Ureter (tissue), 1 donor: ENCODE measurements at regions not wholly inside any gene's neighbourhood (a gene's known extent, or its start where the extent isn't known, plus 50 kb on each side); places are given as distances from the start of the nearest gene placed in this dataset.
"Not testable (repeated sequence)": the region's sequence is repeated elsewhere in the genome, so short reads cannot be mapped to it uniquely, and the experiment has no call there.

Experiments used
- DNase-seq: peaks from one replicate; pipeline ENCODE4 v3.0.0-alpha.2; 2020; ENCODE audit warnings: low spot score
- donor health status: DM: yes; HTN: yes; CAD: no.

- no peak for DNase-seq
Observed at GRCh38 chr12:25684070-25684469, 131.0 kb upstream of the LMNTD1 start.

DNA sequence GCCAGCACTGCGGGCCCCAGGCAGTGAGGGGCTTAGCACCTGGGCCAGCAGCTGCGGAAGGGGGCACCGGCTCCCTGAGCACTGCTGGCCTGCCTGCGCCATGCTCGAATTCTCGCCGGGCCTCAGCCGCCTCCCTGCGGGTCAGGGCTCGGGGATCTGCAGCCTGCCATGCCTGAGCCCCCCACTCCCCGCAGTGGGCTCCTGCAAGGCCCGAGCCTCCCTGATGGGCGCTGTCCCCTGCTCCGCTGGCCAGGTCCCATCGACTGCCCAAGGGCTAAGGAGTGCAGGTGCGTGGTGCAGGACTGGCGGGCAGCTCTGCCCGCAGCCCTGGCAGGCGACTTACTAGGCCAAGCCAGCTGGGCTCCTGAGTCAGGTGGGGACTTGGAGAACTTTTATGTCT is 133.3 kb upstream of the LMNTD1 start:
- no peak for DNase-seq

- DNase-seq: no peak
Observed at GRCh38 chr12:25687226-25687625, 134.1 kb upstream of the LMNTD1 start.

GRCh38 chr12:25688851-25689250 is 135.8 kb upstream of the LMNTD1 start:
- DNase-seq: not testable (repeated sequence)

DNA sequence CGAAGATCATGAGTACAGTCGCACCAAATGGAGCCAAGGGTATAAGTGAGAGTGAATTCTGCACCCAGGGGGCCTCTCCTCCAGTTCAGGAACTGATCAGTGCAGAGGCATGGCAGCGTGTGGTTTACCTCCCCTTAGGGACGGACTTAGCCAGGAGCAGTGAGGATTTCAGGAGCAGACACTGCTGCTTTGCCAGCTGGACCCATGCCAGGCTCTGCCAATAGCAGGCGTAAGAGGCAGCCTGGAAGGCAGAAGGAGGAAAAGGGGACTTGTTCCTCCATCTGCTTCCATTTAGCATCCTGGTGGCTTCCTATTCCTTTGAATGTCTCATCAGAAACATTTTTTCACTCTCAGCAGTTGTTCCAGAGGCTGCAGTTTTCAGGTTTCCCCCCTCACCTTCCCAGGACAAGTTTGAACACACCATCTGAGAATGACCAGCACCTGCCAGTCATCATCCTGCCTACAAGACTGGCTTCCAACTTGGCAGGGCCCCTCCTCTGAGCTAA is 137.0 kb upstream of the LMNTD1 start:
- peak; percentile 46 for DNase-seq

DNA sequence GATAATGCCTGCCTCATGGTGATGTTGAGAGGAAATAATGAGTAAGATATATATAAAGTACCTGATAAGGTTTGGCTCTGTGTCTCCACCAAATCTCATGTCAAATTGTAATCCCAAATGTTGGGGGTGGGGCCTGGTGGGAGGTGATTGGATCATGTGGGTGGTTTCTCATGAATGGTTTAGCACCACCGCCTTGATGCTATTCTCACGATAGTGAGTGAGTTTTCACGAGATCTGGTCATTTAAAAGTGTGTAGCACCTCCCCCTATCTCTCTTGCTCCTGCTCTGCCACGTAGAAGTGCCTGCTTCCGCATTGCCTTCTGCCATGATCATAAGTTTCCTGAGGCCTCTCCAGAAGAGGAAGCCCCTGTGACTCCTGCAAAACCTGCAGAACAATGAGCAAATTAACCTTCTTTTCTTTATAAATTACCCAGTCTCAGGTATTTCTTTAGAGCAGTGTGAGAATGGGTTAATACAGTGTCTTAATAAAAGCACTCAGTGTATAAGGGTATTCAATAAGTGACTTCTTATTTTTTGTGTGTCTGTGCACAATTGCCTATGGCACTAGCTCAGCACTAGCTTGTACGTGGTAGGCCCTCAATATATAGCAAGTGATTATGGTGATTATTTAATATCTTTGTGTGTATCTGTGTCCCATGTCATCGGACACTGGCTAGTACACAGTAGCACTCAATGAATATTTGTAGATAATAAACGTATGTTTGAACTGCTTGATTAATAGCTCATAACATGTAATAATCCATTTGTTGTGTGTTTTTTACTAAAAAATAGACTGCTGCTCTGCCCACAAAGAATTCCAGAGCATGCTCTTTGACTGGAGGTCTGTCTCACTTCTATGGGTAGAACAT is 138.1 kb upstream of the LMNTD1 start:
- DNase-seq: no peak

- DNase-seq: no peak
Observed at GRCh38 chr12:25691865-25692114, 138.7 kb upstream of the LMNTD1 start.

DNA sequence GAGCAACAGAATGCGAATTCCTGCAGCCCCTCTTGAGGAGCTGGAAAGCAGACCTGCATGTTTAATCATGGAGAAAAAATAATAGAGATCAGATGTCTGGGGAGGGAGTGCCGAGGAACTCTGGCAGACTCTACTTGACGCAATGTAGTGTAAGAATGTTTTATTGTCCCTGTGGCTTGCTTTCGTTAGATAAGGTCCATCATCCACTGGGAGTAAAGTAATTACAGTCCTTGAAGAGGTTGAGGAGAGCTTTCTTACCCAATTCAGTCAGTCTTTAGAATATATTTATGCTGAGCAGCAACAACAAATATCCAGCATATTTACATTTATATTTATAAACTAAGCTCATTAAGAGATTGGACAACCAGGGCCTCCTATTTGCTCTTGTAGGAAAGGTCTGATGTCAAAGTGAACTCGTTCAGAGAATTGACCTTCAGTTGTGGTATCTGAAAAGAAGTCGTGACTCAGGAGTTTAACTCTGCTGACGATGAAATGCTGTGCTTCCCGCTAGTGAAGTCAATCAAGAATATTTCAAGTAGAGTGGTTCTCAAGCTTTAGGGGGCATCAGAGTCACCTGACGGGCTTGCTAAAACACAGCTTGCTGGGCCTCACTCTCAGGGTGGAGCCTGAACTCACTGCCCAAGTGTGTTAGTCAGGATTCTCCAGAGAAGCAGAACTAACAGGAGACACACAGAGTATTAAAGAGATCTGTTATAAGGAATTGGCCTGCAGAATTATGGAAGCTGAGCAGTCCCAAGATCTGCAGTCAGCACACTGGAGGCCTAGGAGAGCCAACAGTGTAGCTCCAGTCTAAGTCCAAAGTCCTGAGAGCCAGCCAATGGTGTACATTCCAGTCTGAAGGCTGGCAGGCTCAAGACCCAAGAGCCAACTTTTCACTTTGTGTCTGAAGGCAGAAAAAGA is 139.3 kb upstream of the LMNTD1 start:
- DNase-seq: no peak

- no peak for DNase-seq
Observed at GRCh38 chr12:25694072-25694471, 141.0 kb upstream of the LMNTD1 start.

DNA sequence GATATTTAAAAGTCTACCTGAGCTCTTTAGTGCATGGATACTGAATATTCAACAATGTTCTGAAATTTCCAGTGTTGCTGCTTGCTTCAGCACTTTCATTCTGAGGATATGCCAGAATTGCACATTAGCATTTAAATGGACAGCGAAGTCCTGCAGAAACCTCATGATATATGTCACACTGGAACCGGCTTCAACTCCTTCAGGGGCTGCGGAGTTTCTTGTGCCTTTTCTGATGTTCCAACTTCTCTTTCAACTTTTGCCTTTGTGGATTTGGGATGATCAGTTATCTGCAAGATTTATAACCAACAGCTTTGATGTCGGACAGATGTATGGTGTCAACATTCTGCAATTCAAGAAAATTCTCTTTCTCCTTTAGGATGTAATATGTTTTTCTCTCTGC is 142.5 kb upstream of the LMNTD1 start:
- no peak for DNase-seq

DNA sequence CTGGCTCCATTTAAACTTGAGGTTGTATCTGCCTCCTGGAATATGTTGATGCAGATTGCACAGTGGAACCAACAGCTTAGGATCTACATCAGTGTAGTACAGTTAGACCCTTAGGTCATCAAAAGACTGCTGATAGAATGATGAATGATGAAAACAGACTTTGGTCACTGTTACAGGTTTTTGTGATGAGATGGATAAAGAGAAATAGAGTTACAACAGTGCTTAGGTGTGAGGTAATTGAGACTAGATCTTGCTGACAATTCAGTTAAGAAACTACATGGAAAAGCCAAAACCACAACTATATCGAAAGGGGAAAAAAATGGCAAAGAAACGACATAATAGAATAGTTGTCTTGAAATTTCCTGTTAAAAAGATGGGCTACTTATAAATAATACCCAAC is 145.7 kb upstream of the LMNTD1 start:
- no peak for DNase-seq

DNA sequence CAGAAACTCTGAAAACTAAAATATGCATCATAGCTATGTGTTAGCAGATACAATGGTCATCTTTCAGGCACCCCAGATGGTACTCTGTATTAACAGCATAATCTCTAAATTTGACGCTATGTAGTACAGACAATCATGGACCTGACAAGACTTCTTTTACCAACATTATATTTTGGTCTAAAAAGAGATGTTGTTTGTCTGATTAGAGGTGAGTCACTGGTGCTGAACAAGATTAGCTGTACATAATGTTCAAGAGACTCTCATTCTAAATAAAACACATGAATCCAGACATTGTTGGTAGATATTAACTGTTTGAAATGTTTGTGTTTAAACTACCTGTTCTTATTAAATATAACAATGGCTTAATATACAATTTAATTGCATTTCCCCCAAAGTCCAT is 146.4 kb upstream of the LMNTD1 start:
- no peak for DNase-seq

DNA sequence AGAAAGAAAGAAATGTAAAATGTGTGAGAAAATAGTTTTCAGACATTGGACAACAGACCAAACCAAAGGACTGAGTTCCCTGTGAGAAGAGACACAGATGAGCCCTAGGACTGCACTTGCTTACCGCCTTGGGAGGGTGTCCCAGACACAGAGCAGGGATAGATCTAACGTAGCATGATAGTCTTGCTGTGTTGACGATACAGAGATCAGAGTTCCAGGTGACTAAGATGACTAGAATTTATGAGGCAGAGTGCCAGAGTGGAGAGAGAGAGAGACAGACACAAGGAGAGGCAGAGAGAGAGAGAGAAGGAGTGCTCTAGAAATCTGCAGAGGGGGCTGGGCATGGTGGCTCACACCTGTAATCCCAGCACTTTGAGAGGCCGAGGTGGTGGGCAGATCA is 148.2 kb upstream of the LMNTD1 start:
- no peak for DNase-seq

GRCh38 chr12:25702553-25702952 is 149.5 kb upstream of the LMNTD1 start:
- no peak for DNase-seq

- no peak for DNase-seq
Observed at GRCh38 chr12:25705261-25705660, 152.2 kb upstream of the LMNTD1 start.

- not testable (repeated sequence) for DNase-seq
Observed at GRCh38 chr12:25706646-25707045, 153.6 kb upstream of the LMNTD1 start.

DNA sequence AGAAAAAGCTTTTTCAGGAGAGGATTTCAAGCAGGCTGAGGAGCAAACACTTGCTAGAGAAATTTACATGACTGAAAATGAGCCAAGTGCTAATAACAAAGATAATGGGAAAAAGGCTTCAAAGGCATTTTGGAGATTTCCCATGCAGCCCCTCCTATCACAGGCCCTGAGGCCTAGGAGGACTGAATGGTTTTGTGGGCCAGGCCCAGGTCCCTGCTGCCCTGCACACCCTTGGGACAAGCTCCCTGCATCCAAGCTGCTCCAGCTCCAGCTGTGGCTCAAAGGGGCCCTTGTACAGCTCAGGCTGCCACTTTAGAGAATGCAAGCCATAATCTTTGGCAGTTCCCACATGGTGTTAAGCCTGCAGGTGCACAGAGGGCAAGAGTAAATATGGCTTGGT is 154.0 kb upstream of the LMNTD1 start:
- DNase-seq: no peak

DNA sequence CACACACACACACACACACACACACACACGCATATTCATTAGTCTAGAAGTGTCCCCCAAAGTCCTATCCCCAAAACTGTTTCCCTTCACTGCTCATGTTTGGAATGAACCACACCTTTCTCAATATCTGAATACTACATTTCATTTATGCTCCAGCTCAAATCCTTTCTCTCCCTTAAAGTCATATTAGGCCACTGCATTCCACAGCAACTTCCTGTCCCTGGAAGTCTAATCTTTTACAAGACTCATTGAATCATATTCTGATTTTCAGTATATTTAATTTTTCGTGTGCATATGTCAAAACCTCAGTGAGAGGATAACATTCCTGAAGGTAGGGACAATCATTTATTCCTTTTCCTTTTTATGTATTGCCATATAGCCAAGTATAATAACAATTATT is 155.6 kb upstream of the LMNTD1 start:
- DNase-seq: no peak

DNA sequence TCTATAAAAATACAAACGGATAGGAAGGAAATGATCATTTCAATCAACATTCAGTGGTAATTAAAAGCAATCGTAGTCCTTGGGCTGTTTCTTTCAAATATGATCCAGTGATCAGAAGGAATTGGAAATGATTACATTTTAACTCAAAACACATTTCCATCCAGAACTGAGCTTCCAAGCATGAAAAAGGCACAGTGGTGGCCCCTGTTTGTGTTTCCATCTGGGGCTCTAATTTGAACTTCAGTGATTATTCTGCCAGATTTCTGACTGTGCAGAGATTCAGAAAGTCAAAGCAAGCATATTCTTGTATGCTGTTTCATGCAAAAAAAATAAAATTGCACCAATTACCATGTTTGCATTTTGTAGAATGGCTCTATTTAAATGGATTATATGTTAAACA is 157.0 kb upstream of the LMNTD1 start:
- no peak for DNase-seq

- DNase-seq: not testable (repeated sequence)
Observed at GRCh38 chr12:25710938-25711605, 158.0 kb upstream of the LMNTD1 start.

GRCh38 chr12:25712169-25712568 is 159.1 kb upstream of the LMNTD1 start:
- DNase-seq: no peak

GRCh38 chr12:25713264-25713663 is 160.2 kb upstream of the LMNTD1 start:
- no peak for DNase-seq
